Muscle layer of colon (tissue), 2 donors: ENCODE measurements at regions not wholly inside any gene's neighbourhood (a gene's known extent, or its start where the extent isn't known, plus 50 kb on each side); places are given as distances from the start of the nearest gene placed in this dataset.

ENCODE experiments used
- H3K27ac ChIP-seq: one replicate; pipeline ENCODE4 v1.7.0; 2013; ENCODE audit warnings: low read depth, mild to moderate bottlenecking, low read length, moderate library complexity
- H3K27me3 ChIP-seq, 2 donors: one replicate each; pipeline ENCODE4 v1.7.0; 2013; ENCODE audit warnings: low read length in 2 of 2, mild to moderate bottlenecking in 2 of 2; ENCODE audit not compliant: insufficient read depth in 2 of 2, control insufficient read depth in 1 of 2
- H3K36me3 ChIP-seq: one replicate; pipeline ENCODE4 v1.7.0; 2013; ENCODE audit warnings: mild to moderate bottlenecking, low read length; ENCODE audit not compliant: insufficient read depth
- H3K4me1 ChIP-seq: one replicate; pipeline ENCODE4 v1.7.0; 2013; ENCODE audit warnings: mild to moderate bottlenecking, low read length; ENCODE audit not compliant: insufficient read depth
- H3K4me3 ChIP-seq, 2 donors: one replicate each; pipeline ENCODE4 v1.7.0; 2013; ENCODE audit warnings: low read length in 2 of 2, low read depth in 1 of 2, mild to moderate bottlenecking in 1 of 2, moderate library complexity in 1 of 2
- H3K9ac ChIP-seq: one replicate; pipeline ENCODE4 v1.7.0; 2013; ENCODE audit warnings: low read length
- H3K9me3 ChIP-seq: one replicate; pipeline ENCODE4 v1.7.0; 2013; ENCODE audit warnings: mild to moderate bottlenecking, low read length
- donor health status: abdominal sarcoma.
- donor health status: Adenocarcinoma of cecum.

DNA sequence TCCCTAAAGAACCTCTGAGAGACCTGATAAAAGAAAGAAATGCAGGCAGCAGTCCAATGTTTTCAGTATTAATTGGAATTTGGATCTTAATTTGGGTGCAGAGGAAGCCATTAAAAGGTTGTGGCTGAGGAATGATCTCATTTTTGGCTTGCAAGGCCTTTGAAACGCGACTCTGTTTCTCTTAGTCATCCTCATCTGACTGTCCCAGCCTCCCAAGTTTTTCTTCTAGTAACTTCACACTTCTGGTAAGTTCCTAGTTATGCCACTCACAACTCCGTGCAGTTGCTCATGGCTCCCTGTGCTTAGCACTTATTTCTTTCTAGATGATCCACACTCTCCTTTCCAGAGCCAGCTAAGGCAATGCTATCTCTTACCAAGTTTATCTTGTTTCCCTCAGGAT is 147.4 kb upstream of the USP24 start:
- Histone ChIP-seq H3K4me1 (no peaks in the 10 kb centered on the region), H3K9ac (no peak overlapping the region), H3K9me3 (no peaks in the 10 kb centered on the region), H3K36me3 (no peaks in the 10 kb centered on the region), H3K27ac (no peak overlapping the region), H3K27me3 (no peaks in the 10 kb centered on the region), H3K4me3 (no peak overlapping the region)

- no peak overlapping the region for H3K9ac ChIP-seq
- no peaks in the 10 kb centered on the region for H3K36me3 ChIP-seq
- H3K4me3 ChIP-seq, result no peak overlapping the region
- H3K9me3 ChIP-seq, result no peaks in the 10 kb centered on the region
- H3K4me1 ChIP-seq, result no peaks in the 10 kb centered on the region
- H3K27ac ChIP-seq, result no peak overlapping the region
- H3K27me3 ChIP-seq, result no peaks in the 10 kb centered on the region
Observed at GRCh38 chr1:55359611-55360010, 144.4 kb upstream of the USP24 start.

DNA sequence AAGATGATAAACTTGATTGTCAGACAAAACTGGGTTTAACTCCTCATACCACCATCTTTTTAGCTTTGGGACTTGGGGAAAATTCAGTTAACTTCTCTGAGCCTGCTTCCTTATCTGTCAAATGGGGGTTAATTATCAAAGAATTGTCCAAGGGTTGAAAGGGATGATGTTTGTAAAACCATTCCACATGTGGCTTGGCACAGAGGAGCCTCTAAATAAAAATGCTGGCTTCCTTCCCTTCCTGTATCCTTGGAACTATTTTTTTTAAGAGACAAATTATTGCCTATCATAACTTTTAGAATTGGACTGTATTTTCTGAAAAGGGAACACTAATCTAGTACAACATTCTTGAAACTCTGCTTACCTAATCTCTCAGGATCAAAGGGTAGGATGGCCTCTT is 143.4 kb upstream of the USP24 start:
- H3K27ac ChIP-seq, result no peak overlapping the region
- H3K9ac ChIP-seq, result no peak overlapping the region
- H3K4me1 ChIP-seq, result no peaks in the 10 kb centered on the region
- H3K9me3 ChIP-seq, result no peaks in the 10 kb centered on the region
- H3K36me3 ChIP-seq, result no peaks in the 10 kb centered on the region
- H3K4me3 ChIP-seq, result no peak overlapping the region
- no peaks in the 10 kb centered on the region for H3K27me3 ChIP-seq

- Histone ChIP-seq H3K9me3 (no peaks in the 10 kb centered on the region), H3K27me3 (no peaks in the 10 kb centered on the region), H3K4me1 (no peaks in the 10 kb centered on the region), H3K4me3 (no peak overlapping the region), H3K36me3 (no peaks in the 10 kb centered on the region), H3K9ac (no peak overlapping the region), H3K27ac (no peak overlapping the region)
Observed at GRCh38 chr1:55355549-55355948, 140.4 kb upstream of the USP24 start.

- H3K27me3 ChIP-seq, result no peaks in the 10 kb centered on the region
- no peaks in the 10 kb centered on the region for H3K9me3 ChIP-seq
- no peak overlapping the region for H3K9ac ChIP-seq
- H3K4me3 ChIP-seq, result no peak overlapping the region
- H3K36me3 ChIP-seq, result no peaks in the 10 kb centered on the region
- no peak overlapping the region for H3K27ac ChIP-seq
- H3K4me1 ChIP-seq, result no peaks in the 10 kb centered on the region
Observed at GRCh38 chr1:55353707-55354620, 138.8 kb upstream of the USP24 start.

GRCh38 chr1:55352811-55353180 is 137.6 kb upstream of the USP24 start:
- Histone ChIP-seq H3K36me3 (no peaks in the 10 kb centered on the region), H3K9me3 (no peaks in the 10 kb centered on the region), H3K27ac (no peak overlapping the region), H3K9ac (no peak overlapping the region), H3K4me3 (no peak overlapping the region), H3K4me1 (no peaks in the 10 kb centered on the region), H3K27me3 (no peaks in the 10 kb centered on the region)

GRCh38 chr1:55352080-55352810 is 137.1 kb upstream of the USP24 start:
- H3K9me3 ChIP-seq, result no peaks in the 10 kb centered on the region
- no peak overlapping the region for H3K4me3 ChIP-seq
- H3K9ac ChIP-seq, result no peak overlapping the region
- no peaks in the 10 kb centered on the region for H3K36me3 ChIP-seq
- H3K27ac ChIP-seq, result no peak overlapping the region
- H3K27me3 ChIP-seq, result no peaks in the 10 kb centered on the region
- H3K4me1 ChIP-seq, result no peaks in the 10 kb centered on the region

DNA sequence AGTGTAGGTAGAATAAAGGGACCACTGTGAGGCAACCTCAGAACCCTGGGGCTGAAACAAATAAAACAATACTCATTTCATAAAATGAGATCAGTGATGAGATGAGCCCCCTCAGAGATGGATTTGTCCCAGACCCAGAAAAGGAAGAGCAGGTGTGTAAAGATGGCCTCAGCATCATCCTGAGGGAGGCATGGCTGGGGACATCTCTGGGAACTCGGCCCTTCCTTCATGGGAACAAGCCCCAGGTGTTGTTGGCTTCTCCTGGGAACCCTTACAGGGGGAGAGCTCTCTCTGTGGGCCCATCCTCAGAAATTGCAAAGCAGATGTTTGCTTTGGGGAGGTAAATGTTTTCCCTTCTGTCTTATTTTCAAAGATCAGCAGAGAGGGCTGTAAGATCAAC is 133.2 kb upstream of the USP24 start:
- Histone ChIP-seq H3K27me3 (no peaks in the 10 kb centered on the region), H3K27ac (no peak overlapping the region), H3K4me3 (no peak overlapping the region), H3K4me1 (no peaks in the 10 kb centered on the region), H3K9ac (no peak overlapping the region), H3K9me3 (no peaks in the 10 kb centered on the region), H3K36me3 (no peaks in the 10 kb centered on the region)

- H3K4me3 ChIP-seq, result no peak overlapping the region
- no peaks in the 10 kb centered on the region for H3K9me3 ChIP-seq
- H3K27ac ChIP-seq, result no peak overlapping the region
- H3K4me1 ChIP-seq, result no peaks in the 10 kb centered on the region
- H3K36me3 ChIP-seq, result no peaks in the 10 kb centered on the region
- no peak overlapping the region for H3K9ac ChIP-seq
- H3K27me3 ChIP-seq, result no peaks in the 10 kb centered on the region
Observed at GRCh38 chr1:55347866-55348265, 132.7 kb upstream of the USP24 start.

DNA sequence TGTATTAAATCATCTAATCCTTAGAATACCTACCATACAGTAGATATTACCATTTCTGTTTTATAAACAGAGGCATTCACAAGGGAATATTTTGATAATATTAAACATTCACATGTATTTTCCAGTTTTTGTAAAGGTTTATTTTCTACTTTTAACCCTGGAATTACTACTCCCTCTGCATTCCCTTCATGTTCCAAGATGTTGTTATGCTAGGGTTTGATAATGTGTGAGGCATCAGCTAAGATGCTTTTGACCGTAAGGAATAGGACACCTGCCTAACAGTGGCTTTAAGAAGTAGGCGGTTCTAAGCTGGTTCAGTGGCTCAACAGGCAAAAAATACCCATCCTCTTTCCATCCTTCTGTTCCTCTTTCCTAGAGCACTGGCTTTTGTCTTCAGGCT is 131.9 kb upstream of the USP24 start:
- Histone ChIP-seq H3K4me3 (no peak overlapping the region), H3K27me3 (no peaks in the 10 kb centered on the region), H3K4me1 (no peaks in the 10 kb centered on the region), H3K9ac (no peak overlapping the region), H3K36me3 (no peaks in the 10 kb centered on the region), H3K27ac (no peak overlapping the region), H3K9me3 (no peaks in the 10 kb centered on the region)

GRCh38 chr1:55346586-55346985 is 131.4 kb upstream of the USP24 start:
- Histone ChIP-seq H3K9me3 (no peaks in the 10 kb centered on the region), H3K27me3 (no peaks in the 10 kb centered on the region), H3K27ac (no peak overlapping the region), H3K9ac (no peak overlapping the region), H3K4me1 (no peaks in the 10 kb centered on the region), H3K36me3 (no peaks in the 10 kb centered on the region), H3K4me3 (no peak overlapping the region)
